ENCODE measurements at regions not wholly inside any gene's neighbourhood (a gene's known extent, or its start where the extent isn't known, plus 50 kb on each side); places are given as distances from the start of the nearest gene placed in this dataset.

DNA sequence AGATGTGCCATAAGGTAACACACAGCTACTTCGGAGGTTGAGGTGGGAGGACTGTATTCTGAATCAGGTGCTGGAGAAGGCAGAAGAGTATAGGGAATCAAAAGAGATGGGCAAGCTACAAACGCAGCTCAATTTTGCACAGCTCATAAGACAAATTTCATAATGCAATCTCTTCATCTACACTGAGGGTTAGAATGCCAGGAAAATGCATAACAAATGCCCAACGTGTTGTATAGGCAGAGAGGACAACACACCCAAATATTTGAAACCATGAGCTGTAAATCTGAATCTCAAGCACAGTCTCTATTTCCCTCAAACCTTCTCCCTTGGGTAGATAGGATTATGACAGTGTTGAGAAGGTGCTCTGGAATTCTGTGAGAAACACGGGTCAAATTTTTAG is 263.1 kb upstream of the FOXN3 start:
- no peak for DNase-seq
- CTCF ChIA-PET = no interaction called here
- H3K9me2 ChIP-seq = no peaks in the 10 kb centered on the region
- H4K20me1 ChIP-seq (ENCODE audit: insufficient read depth) = no peaks in the 10 kb centered on the region
- H3K4me3 ChIP-seq (ENCODE audit: low read depth in 2 of 2, low read length in 1 of 2) = no peak overlapping the region
- no peaks in the 10 kb centered on the region for H3K36me3 ChIP-seq (replicated peaks in 1 of 2; ENCODE audit: control insufficient read depth in 1 of 2, insufficient read depth in 2 of 2, low read length in 1 of 2)
- H3K9ac ChIP-seq = no peak overlapping the region
- H2AFZ ChIP-seq (ENCODE audit: low read depth) = no peak overlapping the region
- no peak for TF ChIP-seq ELF1 (IDR thresholded peaks at IDR 0.05)
- no peak for TF ChIP-seq TCF12 (IDR thresholded peaks at IDR 0.05)
- TF ChIP-seq SIN3A (IDR thresholded peaks at IDR 0.05; ENCODE audit: borderline replicate concordance, low read depth, low read length) = no peak
- TF ChIP-seq, protein P1, sequence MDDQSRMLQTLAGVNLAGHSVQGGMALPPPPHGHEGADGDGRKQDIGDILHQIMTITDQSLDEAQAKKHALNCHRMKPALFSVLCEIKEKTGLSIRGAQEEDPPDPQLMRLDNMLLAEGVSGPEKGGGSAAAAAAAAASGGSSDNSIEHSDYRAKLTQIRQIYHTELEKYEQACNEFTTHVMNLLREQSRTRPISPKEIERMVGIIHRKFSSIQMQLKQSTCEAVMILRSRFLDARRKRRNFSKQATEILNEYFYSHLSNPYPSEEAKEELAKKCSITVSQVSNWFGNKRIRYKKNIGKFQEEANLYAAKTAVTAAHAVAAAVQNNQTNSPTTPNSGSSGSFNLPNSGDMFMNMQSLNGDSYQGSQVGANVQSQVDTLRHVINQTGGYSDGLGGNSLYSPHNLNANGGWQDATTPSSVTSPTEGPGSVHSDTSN (IDR thresholded peaks at IDR 0.05) = no peak
- peaks cover 0 to 3% of the 10 kb centered on the region in 2 experiments; a peak in 2 of 4 replicates for H3K4me1 ChIP-seq (ENCODE audit: control insufficient read depth in 1 of 2, insufficient read depth in 2 of 2, low read depth in 1 of 2, low read length in 1 of 2)
- no peaks in the 10 kb centered on the region for H3F3A ChIP-seq (replicated peaks; ENCODE audit: insufficient read depth)
- no peak overlapping the region for H3K4me2 ChIP-seq
- WGBS (ENCODE audit: low lambda C conversion rate) = 33% methylated on average over 4 of the region's 4 CpGs
- POLR2A ChIA-PET = no interaction called here
- no peaks in the 10 kb centered on the region for H3K9me3 ChIP-seq
- no peaks in the 10 kb centered on the region for H3K79me2 ChIP-seq (ENCODE audit: insufficient read depth)
- no peak overlapping the region for H3K27ac ChIP-seq (ENCODE audit: low read depth in 2 of 2, low read length in 1 of 2)
- no peaks in the 10 kb centered on the region for H3K27me3 ChIP-seq (ENCODE audit: insufficient read depth)

DNA sequence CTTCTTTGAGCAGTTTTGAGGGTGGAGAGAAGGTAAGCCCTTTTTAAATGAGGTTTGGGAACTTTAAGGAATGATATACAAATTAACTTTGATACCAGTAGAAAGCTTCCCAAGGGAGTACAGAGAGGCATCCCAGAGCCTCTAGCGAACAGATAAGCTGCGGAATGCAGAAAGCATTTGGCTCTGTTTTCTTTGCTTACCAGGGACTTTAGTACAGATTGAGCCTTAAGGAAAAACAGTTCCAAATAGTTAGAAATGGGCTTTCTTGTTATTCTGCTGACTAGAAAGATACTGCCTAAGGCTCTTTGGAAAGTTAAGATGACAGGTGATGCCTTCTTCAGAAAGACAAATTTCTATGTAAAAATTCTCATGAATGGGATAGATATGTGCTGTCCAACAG is 261.7 kb upstream of the FOXN3 start:
- Histone ChIP-seq H3K27ac (ENCODE audit: low read depth in 2 of 2, low read length in 1 of 2) (no peak overlapping the region), H4K20me1 (ENCODE audit: insufficient read depth) (no peaks in the 10 kb centered on the region), H3K9ac (no peak overlapping the region), H3K4me2 (no peak overlapping the region), H3K4me3 (ENCODE audit: low read depth in 2 of 2, low read length in 1 of 2) (no peak overlapping the region), H3F3A (replicated peaks; ENCODE audit: insufficient read depth) (no peaks in the 10 kb centered on the region), H2AFZ (ENCODE audit: low read depth) (no peak overlapping the region), H3K4me1 (ENCODE audit: control insufficient read depth in 1 of 2, insufficient read depth in 2 of 2, low read depth in 1 of 2, low read length in 1 of 2) (peaks cover 0 to 3% of the 10 kb centered on the region in 2 experiments; a peak in 2 of 4 replicates), H3K36me3 (replicated peaks in 1 of 2; ENCODE audit: control insufficient read depth in 1 of 2, insufficient read depth in 2 of 2, low read length in 1 of 2) (no peaks in the 10 kb centered on the region), H3K9me3 (no peaks in the 10 kb centered on the region), H3K79me2 (ENCODE audit: insufficient read depth) (no peaks in the 10 kb centered on the region), H3K27me3 (ENCODE audit: insufficient read depth) (no peaks in the 10 kb centered on the region), H3K9me2 (no peaks in the 10 kb centered on the region)
- WGBS (ENCODE audit: low lambda C conversion rate) = 89% methylated on average over 2 of the region's 2 CpGs
- ChIA-PET POLR2A (no interaction called here), CTCF (no interaction called here)
- no peak for DNase-seq
- TF ChIP-seq, protein P2, sequence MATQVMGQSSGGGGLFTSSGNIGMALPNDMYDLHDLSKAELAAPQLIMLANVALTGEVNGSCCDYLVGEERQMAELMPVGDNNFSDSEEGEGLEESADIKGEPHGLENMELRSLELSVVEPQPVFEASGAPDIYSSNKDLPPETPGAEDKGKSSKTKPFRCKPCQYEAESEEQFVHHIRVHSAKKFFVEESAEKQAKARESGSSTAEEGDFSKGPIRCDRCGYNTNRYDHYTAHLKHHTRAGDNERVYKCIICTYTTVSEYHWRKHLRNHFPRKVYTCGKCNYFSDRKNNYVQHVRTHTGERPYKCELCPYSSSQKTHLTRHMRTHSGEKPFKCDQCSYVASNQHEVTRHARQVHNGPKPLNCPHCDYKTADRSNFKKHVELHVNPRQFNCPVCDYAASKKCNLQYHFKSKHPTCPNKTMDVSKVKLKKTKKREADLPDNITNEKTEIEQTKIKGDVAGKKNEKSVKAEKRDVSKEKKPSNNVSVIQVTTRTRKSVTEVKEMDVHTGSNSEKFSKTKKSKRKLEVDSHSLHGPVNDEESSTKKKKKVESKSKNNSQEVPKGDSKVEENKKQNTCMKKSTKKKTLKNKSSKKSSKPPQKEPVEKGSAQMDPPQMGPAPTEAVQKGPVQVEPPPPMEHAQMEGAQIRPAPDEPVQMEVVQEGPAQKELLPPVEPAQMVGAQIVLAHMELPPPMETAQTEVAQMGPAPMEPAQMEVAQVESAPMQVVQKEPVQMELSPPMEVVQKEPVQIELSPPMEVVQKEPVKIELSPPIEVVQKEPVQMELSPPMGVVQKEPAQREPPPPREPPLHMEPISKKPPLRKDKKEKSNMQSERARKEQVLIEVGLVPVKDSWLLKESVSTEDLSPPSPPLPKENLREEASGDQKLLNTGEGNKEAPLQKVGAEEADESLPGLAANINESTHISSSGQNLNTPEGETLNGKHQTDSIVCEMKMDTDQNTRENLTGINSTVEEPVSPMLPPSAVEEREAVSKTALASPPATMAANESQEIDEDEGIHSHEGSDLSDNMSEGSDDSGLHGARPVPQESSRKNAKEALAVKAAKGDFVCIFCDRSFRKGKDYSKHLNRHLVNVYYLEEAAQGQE (IDR thresholded peaks at IDR 0.05; ENCODE audit: low read depth, low read length) = no peak
- TF ChIP-seq, protein P3, sequence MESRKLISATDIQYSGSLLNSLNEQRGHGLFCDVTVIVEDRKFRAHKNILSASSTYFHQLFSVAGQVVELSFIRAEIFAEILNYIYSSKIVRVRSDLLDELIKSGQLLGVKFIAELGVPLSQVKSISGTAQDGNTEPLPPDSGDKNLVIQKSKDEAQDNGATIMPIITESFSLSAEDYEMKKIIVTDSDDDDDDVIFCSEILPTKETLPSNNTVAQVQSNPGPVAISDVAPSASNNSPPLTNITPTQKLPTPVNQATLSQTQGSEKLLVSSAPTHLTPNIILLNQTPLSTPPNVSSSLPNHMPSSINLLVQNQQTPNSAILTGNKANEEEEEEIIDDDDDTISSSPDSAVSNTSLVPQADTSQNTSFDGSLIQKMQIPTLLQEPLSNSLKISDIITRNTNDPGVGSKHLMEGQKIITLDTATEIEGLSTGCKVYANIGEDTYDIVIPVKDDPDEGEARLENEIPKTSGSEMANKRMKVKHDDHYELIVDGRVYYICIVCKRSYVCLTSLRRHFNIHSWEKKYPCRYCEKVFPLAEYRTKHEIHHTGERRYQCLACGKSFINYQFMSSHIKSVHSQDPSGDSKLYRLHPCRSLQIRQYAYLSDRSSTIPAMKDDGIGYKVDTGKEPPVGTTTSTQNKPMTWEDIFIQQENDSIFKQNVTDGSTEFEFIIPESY (IDR thresholded peaks at IDR 0.05; ENCODE audit: borderline replicate concordance, low read depth) = no peak
- TF ChIP-seq, protein P4, sequence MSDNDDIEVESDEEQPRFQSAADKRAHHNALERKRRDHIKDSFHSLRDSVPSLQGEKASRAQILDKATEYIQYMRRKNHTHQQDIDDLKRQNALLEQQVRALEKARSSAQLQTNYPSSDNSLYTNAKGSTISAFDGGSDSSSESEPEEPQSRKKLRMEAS (IDR thresholded peaks at IDR 0.05; ENCODE audit: low read depth) = no peak
- no peak for TF ChIP-seq NRF1 (IDR thresholded peaks at IDR 0.05; ENCODE audit: low read depth, low read length)
- TF ChIP-seq TEAD4 (IDR thresholded peaks at IDR 0.05; ENCODE audit: borderline replicate concordance, insufficient read depth) = no peak
- no peak for TF ChIP-seq MEF2A (IDR thresholded peaks at IDR 0.05; ENCODE audit: borderline replicate concordance, low read depth)
- TF ChIP-seq GATA2 (CRISPR knock-in tag; IDR thresholded peaks at IDR 0.05) = no peak
- no peak for TF ChIP-seq JUND (IDR thresholded peaks at IDR 0.05)
- TF ChIP-seq CHD2 (IDR thresholded peaks at IDR 0.05; ENCODE audit: low read length, partially characterized antibody) = no peak
- TF ChIP-seq RAD21 (IDR thresholded peaks at IDR 0.05; ENCODE audit: low read length) = no peak
- TF ChIP-seq EP300 (IDR thresholded peaks at IDR 0.05; ENCODE audit: borderline replicate concordance in 1 of 2, low read depth in 1 of 2, low read length in 1 of 2) = no peak
- TF ChIP-seq YY1 (IDR thresholded peaks at IDR 0.05; ENCODE audit: low read depth) = no peak
- TF ChIP-seq RCOR1 (IDR thresholded peaks at IDR 0.05; ENCODE audit: low read length) = no peak
- no peak for TF ChIP-seq MXI1 (IDR thresholded peaks at IDR 0.05; ENCODE audit: low read depth, low read length)
- TF ChIP-seq SIN3A (IDR thresholded peaks at IDR 0.05; ENCODE audit: borderline replicate concordance, low read depth, low read length) = no peak
- TF ChIP-seq RXRA (IDR thresholded peaks at IDR 0.05; ENCODE audit: borderline replicate concordance, low read depth) = no peak
- TF ChIP-seq, protein P5, sequence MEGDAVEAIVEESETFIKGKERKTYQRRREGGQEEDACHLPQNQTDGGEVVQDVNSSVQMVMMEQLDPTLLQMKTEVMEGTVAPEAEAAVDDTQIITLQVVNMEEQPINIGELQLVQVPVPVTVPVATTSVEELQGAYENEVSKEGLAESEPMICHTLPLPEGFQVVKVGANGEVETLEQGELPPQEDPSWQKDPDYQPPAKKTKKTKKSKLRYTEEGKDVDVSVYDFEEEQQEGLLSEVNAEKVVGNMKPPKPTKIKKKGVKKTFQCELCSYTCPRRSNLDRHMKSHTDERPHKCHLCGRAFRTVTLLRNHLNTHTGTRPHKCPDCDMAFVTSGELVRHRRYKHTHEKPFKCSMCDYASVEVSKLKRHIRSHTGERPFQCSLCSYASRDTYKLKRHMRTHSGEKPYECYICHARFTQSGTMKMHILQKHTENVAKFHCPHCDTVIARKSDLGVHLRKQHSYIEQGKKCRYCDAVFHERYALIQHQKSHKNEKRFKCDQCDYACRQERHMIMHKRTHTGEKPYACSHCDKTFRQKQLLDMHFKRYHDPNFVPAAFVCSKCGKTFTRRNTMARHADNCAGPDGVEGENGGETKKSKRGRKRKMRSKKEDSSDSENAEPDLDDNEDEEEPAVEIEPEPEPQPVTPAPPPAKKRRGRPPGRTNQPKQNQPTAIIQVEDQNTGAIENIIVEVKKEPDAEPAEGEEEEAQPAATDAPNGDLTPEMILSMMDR (IDR thresholded peaks at IDR 0.05) = no peak
- TF ChIP-seq RFX5 (IDR thresholded peaks at IDR 0.05; ENCODE audit: low read length) = no peak
